ENCODE measurements at regions not wholly inside any gene's neighbourhood (a gene's known extent, or its start where the extent isn't known, plus 50 kb on each side); places are given as distances from the start of the nearest gene placed in this dataset.

- WGBS (ENCODE audit: low lambda C conversion rate, missing lambda C conversion rate) = 96% methylated on average over 2 of the region's 2 CpGs
- no peaks in the 10 kb centered on the region for H3K79me2 ChIP-seq
- H3K4me2 ChIP-seq = no peak overlapping the region
- no peak overlapping the region for H3K27ac ChIP-seq
- no peaks in the 10 kb centered on the region for H3K27me3 ChIP-seq
- DNase-seq (ENCODE audit: low spot score) = no peak
- no peaks in the 10 kb centered on the region for H4K20me1 ChIP-seq (ENCODE audit: insufficient read depth, poor library complexity, severe bottlenecking)
- H3K4me1 ChIP-seq (ENCODE audit: insufficient read depth) = peaks cover 6% of the 10 kb centered on the region
- no peaks in the 10 kb centered on the region for H3K9me2 ChIP-seq (replicated peaks; ENCODE audit: insufficient read depth)
- H3K9me3 ChIP-seq (ENCODE audit: low read depth) = no peaks in the 10 kb centered on the region
- no peak overlapping the region for H3K4me3 ChIP-seq
- H2AFZ ChIP-seq = no peak overlapping the region
- no peaks in the 10 kb centered on the region for H3K36me3 ChIP-seq (replicated peaks; ENCODE audit: insufficient read depth, low read depth)
- no peak for TF ChIP-seq EZH2phosphoT487 (IDR thresholded peaks at IDR 0.05; ENCODE audit: low read depth, severe bottlenecking, unreplicated experiment)
- TF ChIP-seq CTCF (IDR thresholded peaks at IDR 0.05; ENCODE audit: poor library complexity) = no peak
- no peak for TF ChIP-seq EZH2 (IDR thresholded peaks at IDR 0.05; ENCODE audit: borderline replicate concordance)
These were observed 149.6 kb downstream of the LY86 start for GRCh38 chr6:6738108-6738507.

GRCh38 chr6:6738922-6739716 lies 150.6 kb downstream of the LY86 start:
- Histone ChIP-seq H4K20me1 (ENCODE audit: insufficient read depth, poor library complexity, severe bottlenecking) (no peaks in the 10 kb centered on the region), H3K36me3 (replicated peaks; ENCODE audit: insufficient read depth, low read depth) (no peaks in the 10 kb centered on the region), H3K79me2 (no peaks in the 10 kb centered on the region), H3K4me1 (ENCODE audit: insufficient read depth) (peaks cover 6% of the 10 kb centered on the region), H2AFZ (no peak overlapping the region), H3K27ac (no peak overlapping the region), H3K9me2 (replicated peaks; ENCODE audit: insufficient read depth) (no peaks in the 10 kb centered on the region), H3K27me3 (no peaks in the 10 kb centered on the region), H3K9me3 (ENCODE audit: low read depth) (no peaks in the 10 kb centered on the region), H3K4me2 (no peak overlapping the region), H3K4me3 (no peak overlapping the region)
- 79% methylated on average over 5 of the region's 5 CpGs for WGBS (ENCODE audit: low lambda C conversion rate, missing lambda C conversion rate)
- TF ChIP-seq EZH2 (IDR thresholded peaks at IDR 0.05; ENCODE audit: borderline replicate concordance) (no peak), EZH2phosphoT487 (IDR thresholded peaks at IDR 0.05; ENCODE audit: low read depth, severe bottlenecking, unreplicated experiment) (no peak), CTCF (IDR thresholded peaks at IDR 0.05; ENCODE audit: poor library complexity) (no peak)
- DNase-seq (ENCODE audit: low spot score) = no peak

GRCh38 chr6:6740595-6740994 lies 152.1 kb downstream of the LY86 start:
- Histone ChIP-seq H3K9me3 (ENCODE audit: low read depth) (no peaks in the 10 kb centered on the region), H3K4me1 (ENCODE audit: insufficient read depth) (no peaks in the 10 kb centered on the region), H3K9me2 (replicated peaks; ENCODE audit: insufficient read depth) (no peaks in the 10 kb centered on the region), H3K27ac (no peak overlapping the region), H3K79me2 (no peaks in the 10 kb centered on the region), H3K4me2 (no peak overlapping the region), H3K36me3 (replicated peaks; ENCODE audit: insufficient read depth, low read depth) (no peaks in the 10 kb centered on the region), H2AFZ (no peak overlapping the region), H3K4me3 (no peak overlapping the region), H4K20me1 (ENCODE audit: insufficient read depth, poor library complexity, severe bottlenecking) (no peaks in the 10 kb centered on the region), H3K27me3 (no peaks in the 10 kb centered on the region)
- TF ChIP-seq EZH2phosphoT487 (IDR thresholded peaks at IDR 0.05; ENCODE audit: low read depth, severe bottlenecking, unreplicated experiment) (no peak), CTCF (IDR thresholded peaks at IDR 0.05; ENCODE audit: poor library complexity) (no peak), EZH2 (IDR thresholded peaks at IDR 0.05; ENCODE audit: borderline replicate concordance) (no peak)
- 86% methylated on average over 7 of the region's 7 CpGs for WGBS (ENCODE audit: low lambda C conversion rate, missing lambda C conversion rate)
- no peak for DNase-seq (ENCODE audit: low spot score)
